Testis (tissue), 2 donors: ENCODE measurements at regions not wholly inside any gene's neighbourhood (a gene's known extent, or its start where the extent isn't known, plus 50 kb on each side); places are given as distances from the start of the nearest gene placed in this dataset.

Experiments
- POLR2A ChIP-seq: fragments of 450-650 bp; IDR thresholded peaks from one replicate; pipeline ENCODE4 v1.6.1; 2017; ENCODE audit warnings: antibody characterized with exemption, mild to moderate bottlenecking, moderate library complexity
- TF ChIP-seq, protein P1 (sequence below), 3 experiments: fragments of 450-650 bp in 2 of 3; fragments of 200-600 bp in 1 of 3; sonication (generic) in 1 of 3; IDR thresholded peaks; one replicate each; pipeline ENCODE4 v1.5.1; 2016 to 2019; ENCODE audit warnings: antibody characterized with exemption in 3 of 3, mild to moderate bottlenecking in 2 of 3, moderate library complexity in 1 of 3

- TF ChIP-seq, protein P1, sequence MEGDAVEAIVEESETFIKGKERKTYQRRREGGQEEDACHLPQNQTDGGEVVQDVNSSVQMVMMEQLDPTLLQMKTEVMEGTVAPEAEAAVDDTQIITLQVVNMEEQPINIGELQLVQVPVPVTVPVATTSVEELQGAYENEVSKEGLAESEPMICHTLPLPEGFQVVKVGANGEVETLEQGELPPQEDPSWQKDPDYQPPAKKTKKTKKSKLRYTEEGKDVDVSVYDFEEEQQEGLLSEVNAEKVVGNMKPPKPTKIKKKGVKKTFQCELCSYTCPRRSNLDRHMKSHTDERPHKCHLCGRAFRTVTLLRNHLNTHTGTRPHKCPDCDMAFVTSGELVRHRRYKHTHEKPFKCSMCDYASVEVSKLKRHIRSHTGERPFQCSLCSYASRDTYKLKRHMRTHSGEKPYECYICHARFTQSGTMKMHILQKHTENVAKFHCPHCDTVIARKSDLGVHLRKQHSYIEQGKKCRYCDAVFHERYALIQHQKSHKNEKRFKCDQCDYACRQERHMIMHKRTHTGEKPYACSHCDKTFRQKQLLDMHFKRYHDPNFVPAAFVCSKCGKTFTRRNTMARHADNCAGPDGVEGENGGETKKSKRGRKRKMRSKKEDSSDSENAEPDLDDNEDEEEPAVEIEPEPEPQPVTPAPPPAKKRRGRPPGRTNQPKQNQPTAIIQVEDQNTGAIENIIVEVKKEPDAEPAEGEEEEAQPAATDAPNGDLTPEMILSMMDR (IDR thresholded peaks at IDR 0.05) = no peak
- no peak for TF ChIP-seq POLR2A
Measured at GRCh38 chr13:85528491-85529217, 270.6 kb downstream of the SLITRK6 start.
